NCI-H2107 treated with DMSO at 0.1 percent for 48 hours (cell line): ENCODE measurements at regions not wholly inside any gene's neighbourhood (a gene's known extent, or its start where the extent isn't known, plus 50 kb on each side); places are given as distances from the start of the nearest gene placed in this dataset.
A peak's percentile ranks its signal among the peaks of the same experiment; 100 is the strongest.
"Not testable (repeated sequence)": the region's sequence is repeated elsewhere in the genome, so short reads cannot be mapped to it uniquely, and the experiment has no call there.

Source experiments
- DNase-seq: peaks from one replicate; lab custom pipeline; 2025; ENCODE audit not compliant: unreplicated experiment; lab: John Stamatoyannopoulos, UW

DNA sequence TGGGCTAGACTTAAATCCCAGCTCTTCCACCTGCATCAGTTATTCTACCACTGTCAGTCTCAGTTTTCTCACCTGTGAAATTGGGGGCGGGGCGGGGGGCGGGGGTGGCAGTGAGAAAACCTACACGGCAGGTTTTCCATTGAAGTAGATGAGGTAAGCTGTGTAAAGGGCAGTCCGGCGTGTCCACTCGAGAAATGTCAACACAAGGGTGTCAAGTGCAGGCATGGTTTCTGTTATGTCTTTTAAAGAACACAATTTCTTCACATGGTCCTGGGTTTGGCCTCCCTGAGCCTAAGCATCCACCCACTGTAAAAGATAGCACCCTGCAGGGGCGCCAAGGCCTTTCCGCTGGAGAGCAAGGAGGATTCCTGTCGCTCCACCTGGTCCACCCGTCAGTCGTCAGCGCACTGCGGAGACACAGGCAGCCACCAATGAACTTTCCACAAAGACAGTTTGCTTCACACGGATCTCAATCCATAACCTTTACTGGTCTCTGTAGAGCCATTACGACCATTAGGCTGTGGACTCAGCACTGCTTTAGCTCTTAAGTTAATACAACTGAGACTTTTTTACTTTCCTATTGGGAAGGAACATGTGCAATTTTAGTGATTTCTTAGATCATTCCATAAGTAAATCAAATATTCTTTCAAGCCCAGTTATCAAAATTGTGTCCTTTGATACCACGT is 99.5 kb upstream of the FOXB1 start:
- DNase-seq: no peak

DNA sequence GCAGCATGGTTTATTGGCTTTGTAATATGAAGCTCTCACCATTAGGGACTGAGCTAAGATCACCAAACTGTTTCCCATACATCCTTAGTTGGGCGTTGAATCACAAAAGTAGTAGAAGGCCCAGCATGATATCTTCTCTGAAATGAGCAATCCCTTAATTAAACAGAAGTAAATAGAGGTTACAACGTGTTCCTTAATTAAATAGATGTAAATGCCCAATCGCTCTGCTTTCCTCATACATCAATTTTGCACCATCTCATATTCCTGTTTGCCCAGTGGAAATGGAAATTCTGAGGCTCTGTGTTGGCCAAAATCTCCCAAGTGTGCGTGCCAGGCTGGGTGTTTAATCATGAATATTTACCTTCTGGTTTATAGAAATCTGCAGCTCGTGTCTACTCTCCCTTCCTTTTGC is 107.4 kb upstream of the FOXB1 start:
- DNase-seq: no peak

DNA sequence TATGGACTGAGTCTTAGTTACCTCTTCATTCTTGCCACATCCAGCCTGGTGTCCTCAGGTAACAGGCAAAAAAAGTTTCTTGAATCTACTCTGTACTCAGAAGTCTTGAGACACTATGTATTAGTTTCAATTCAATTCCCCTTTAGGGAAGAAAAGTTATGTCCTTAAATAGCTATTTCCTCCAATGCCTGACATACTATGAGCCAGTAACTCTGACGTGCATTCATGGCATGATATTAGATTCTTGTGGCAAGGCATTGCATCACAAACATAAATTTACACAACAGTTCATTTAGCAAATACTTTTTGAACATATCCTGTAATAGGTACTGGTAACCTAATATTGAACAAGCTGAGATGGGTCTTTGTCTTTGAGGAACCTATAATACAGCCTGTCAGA is 109.3 kb upstream of the FOXB1 start:
- DNase-seq: no peak

DNA sequence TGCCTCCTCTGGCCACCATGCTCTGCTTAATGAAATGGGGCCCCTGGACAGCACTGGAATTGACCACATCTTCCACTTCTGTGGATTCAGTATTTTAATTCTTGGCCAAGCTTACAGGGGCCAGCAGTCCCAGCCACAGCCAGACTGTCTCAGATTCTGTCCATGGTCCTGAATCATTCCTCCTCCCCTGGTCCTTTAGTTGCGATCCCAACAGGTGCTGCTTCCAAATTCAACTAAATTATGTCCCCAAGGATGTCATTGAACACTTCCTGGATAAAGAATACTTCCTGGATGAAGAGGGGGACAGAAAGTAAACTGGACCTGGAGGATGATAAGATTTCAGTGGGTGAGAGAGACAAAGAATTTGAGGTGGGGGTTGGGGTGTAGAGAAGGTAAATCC is 111.1 kb upstream of the FOXB1 start:
- DNase-seq: no peak

DNA sequence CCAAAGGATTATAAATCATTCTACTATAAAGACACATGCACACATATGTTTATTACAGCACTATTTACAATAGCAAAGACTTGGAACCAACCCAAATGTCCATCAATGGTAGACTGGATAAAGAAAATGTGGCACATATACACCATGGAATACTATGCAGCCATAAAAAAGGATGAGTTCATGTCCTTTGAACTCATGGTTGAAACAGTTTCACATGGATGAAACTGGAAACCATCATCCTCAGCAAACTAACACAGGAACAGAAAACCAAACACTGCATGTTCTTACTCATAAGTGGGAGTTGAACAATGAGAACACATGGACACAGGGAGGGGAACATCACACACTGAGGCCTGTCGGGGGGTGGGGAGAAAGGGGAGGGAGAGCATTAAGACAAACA is 116.2 kb upstream of the FOXB1 start:
- not testable (repeated sequence) for DNase-seq

DNA sequence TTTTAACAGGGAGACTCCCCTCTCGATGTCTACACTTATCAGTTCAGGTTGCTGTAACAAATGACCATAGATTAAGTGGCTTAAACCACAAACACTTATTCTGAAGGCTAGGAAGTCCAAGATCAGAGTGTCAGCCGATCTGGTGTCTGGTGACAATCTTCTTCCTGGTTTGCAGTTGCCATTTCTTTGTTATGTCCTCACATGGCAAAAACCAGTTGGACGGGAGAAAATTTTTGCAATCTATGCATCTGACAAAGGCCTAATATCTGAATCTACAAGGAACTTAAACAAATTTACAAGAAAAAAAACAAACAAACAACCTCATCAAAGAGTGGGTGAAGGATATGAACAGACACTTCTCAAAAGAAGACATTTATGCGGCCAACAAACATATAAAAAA is 116.9 kb upstream of the FOXB1 start:
- no peak for DNase-seq

DNA sequence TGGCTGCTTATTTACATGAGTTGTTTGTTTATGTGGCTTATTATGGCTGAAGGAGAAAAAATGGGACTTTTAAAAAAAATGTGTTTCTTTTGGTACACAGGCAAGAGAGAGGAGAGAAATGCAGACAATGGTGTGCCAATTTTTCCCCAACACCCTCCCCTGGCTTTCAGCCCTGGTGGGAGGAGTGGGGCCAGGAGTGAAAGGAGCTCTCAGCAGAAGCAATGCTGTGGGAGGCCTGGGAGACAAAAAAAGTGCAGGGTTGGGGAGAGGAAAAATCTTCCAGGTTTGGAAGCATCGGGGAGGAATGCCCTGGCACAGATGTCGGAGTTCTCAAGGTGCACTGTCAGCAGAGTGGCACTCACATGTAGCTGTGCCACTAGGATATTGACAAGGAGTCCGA is 117.7 kb upstream of the FOXB1 start:
- no peak for DNase-seq

DNA sequence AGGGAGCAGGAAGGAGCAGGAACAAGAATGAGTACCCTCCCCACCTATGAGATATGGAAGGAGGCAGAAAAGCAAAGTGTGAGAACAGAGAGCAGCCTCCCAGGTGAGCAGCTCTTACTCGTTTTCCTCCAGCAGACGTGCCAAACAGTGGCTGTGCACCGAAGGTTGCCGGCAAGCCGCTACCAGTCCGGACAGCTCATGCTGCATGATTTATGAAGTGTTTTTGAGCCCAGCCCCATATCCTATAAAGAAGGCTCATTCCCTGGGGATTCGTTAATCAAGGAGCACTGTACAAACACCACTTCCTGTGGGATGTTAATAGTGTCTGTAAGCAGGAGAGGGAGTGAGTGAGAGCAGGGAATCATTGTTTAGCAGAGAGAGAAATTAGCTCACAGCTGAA is 118.3 kb upstream of the FOXB1 start:
- peak; percentile 91 for DNase-seq

DNA sequence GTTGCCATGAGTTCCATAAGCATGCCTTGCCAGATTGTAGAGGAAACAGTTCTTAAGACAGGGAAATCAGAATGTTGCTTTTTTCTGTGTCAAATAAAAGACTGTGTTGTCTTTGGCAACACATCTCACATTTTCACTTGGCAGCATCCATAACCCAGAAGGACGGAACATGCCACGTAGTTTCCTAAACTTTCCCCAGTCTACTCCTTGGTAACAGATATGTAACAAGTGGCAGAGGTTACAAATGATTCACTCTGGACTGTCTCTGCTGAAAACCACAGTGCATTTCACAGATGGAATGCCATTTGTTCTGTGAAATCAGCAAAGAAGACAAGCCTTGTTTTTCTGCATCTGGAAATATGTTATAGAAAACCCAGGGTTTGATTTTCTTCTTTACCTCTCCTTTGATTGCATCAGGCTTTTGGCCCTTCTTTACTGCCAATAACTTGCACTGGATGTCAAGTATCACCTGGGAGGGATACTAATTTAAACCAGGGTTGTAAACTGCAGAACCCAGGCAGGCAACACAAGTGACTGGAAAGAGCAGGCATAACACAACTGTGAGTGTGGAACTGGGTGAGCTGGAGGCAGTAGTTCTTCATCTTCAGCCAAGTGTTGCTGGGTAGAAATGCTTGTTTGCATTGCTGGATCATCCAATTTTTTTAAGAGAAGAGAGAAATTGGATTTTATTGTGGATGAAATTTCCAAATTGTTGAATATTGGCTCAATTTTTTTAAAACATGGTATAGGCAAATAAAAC is 124.4 kb upstream of the FOXB1 start:
- no peak for DNase-seq

DNA sequence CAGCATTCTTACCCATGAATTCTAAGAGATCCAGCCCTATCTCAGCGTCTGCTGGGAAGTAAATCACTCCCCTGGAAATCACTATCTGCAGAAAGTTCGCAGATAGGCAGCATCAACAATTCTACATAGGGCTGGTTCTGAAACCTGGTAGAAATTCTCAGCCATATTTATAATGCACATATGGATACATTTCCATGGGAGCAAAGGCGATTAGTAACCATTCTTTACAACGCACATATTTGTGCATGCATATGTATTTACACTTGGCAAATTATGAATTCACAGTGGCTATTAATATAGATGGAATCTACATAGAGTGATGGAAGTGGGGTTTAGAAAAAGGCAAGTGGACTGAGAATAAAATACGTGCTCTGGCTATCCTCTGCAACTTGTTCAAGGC is 128.0 kb upstream of the FOXB1 start:
- no peak for DNase-seq

DNA sequence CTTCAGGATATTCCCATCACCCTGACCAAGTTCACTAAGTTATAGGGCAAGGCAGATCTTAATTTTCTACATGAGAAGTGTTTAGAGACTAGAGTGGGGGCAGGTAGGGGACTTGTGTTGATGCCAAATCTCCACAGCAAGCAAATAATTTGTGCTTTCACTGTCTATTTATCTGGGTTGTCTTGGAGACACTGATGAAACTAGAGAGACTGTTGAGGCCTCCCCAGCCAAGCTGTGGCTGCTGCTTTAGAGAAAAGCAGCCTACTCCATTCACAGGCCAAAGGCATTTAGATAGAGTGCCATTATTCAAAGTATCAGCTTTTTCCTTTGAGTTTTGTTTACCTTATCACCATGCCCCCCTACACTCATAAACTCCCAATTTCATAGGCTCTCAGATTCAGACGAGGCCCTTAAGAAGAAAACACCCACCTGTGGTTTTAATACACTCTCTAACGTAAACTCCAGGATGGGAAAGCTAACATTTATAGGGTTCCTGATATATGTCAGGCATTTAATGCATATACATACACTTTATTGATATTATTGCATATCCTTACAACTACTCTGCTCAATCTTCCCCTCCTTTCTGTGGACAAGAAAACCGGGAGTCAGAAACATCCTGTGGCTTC is 130.4 kb upstream of the FOXB1 start:
- DNase-seq: peak; percentile 48

DNA sequence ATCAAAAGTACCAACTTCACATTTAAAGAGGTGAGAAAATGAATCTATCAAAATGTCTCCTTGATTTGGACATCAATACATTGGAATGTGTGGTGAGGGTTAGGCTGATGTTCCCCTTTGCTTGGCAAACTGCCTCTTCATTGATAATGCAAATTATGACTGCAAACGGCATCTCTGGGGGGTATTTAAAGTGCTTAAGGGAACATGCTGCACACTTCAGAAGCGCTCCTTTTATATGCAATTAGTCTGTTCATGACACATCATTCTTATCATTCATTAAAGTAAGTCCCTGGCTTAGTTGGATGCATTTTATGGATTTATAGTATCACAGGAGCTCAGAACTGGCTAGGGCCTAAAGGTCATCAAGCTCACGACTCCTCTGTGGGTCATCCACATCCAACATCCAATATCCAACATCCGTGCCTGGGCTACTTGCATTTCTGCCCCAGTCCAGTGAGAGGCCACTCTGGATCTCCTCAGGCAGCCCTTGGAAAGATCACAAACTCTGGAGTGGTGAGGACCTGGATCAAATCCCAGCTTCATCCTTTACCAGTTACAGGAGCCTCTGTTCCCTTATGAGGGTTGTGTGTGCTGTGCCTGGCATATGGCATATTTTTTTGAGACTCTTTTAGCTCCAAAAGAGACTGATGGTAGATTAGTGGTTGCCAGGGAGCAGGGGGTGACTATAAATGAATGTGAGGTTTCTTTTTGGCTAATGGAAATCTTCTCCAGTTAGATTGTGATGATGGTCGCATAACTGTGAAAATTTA is 136.8 kb upstream of the FOXB1 start:
- DNase-seq: no peak

DNA sequence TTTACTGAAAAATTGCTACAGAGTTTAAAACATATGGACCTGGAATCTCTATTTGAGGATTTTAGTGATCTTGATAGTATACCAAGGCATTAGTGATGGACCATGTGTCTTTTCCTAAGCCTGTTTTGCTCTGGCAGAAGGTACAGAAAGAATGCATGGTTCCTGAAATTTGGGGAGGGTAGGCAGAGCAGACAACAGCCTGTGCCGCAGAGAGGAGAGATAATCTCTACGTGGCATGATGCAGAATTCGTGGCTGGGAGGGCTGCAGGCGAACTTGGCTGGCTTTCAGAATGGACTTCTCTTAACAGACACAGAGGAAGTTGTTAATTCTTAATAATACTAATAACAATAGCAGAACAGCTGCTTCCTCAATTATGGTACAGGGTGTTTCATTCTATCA is 137.5 kb upstream of the FOXB1 start:
- DNase-seq: no peak

DNA sequence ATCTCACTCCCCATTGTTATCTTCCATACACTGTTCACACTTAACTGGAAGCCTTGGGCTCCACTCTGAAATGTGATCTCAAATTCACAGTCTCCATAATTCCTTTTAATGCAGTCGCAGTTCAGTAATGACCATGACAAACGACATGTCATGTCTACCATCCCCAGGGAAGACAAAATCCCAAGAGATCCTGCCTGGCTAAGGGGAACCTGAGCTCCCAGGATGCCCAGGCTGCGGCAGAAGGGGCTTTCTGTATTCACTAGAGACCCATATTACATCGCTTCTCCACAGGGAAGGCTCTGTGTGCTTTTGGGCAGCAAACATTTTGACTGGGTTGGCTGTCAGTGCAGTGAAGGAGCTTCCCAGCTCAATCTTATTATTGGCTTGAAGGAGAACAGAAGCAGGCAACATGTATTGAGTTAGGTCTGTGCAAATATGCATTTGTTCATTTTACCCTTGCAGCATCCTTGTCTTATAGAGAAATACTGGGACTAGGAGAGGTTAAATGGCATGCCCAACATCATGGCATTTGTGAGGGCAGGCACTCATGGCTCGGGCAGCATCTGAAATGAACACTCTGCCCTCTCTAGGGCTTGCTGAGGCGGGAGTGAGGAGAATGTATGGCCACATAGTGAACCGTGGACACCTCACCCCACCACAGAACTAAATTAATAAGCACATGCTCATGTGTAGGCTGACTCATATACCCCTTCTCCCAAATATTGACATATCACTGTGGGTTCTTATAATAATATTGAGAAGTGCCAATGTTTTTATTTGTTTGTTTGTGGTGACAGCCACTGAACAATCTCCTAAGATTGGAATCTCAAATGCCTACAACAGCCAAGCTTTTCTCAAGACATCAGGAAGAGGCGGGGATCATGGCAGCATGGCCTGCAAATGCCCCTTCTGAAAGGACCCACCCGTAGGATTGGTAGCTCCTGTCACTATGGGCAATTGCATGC is 141.6 kb upstream of the FOXB1 start:
- DNase-seq: peak; percentile 72

DNA sequence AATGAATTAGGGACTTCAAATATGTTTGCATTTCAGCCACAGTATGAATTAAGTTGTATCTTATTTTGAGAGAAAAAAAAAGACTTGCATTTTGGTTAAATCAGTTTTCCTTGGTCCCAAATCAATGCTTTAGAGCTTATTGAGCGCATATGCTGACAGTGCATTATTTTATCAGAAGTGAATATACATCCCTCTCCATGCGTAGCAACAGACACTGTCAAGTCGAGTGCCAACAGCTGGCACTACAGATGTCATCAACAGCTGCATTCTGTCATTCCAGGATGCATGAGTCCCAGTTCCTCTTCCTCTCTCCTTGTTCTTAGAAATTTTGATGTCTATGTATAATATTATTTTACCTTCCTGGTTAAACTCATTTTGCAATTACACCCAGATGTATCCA is 156.1 kb upstream of the FOXB1 start:
- DNase-seq: no peak

DNA sequence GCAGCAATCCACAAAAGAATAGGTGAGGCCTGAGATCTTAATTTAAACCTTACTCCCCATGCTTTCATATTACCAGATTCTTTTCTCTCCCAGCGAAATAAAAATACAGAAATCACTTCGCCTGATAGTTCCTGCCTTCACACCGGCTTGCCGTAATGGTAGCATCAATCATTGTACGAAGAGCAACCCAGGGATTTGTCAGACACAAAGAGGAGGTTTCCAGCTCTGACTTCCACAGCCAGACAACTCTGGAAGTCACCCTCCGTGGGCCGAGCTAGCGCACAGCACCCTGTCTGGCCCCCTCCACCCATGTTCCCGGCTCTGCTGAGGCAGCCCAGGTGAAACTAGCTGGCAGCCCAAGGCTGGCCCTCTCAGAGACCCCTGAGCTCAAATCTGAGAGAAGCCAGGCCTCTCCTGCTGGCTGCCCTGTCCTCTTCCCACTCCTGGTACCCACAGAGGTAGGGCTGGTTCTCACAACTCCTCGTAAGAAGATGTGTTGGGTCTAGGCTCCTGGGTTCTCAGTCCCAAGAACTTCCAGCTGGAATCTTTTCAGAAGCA is 156.9 kb upstream of the BNIP2 start:
- no peak for DNase-seq

DNA sequence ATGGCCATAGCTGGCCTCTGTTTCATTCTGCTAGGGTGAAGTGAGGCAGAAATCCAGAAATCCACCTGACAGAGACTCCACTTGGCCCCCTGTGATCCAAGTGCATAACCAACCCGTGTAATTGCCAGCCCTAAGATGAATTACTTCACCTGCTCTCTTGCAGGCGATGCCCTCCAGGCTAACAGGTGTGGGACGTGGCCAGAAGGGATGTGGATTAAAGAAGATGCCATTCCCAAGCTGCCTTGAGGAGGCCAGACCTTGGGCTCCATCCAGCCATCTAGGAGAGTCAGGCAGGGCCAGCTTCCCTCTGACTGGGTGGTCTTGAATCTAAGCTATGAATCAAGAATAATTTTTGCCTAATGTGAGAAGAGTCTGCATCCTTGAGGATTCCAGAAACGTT is 154.5 kb upstream of the BNIP2 start:
- no peak for DNase-seq

DNA sequence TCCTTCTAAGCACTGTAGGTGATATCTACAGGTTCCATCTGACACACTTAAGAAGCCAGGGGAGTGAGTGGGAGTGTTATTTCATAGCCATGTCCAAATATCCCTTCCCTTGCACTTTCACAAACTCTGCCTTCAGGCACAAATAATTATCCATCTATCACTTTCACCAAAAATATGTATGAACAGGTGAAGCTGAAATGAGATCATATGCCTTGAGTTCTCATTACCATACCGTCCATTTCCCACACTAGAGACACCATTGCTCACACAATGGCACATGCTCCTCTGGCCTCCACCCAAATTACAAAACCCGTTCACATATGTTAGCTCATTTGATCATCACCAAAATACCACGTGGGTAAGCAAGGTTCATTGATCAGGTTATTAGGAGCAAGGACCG is 151.9 kb upstream of the BNIP2 start:
- no peak for DNase-seq

DNA sequence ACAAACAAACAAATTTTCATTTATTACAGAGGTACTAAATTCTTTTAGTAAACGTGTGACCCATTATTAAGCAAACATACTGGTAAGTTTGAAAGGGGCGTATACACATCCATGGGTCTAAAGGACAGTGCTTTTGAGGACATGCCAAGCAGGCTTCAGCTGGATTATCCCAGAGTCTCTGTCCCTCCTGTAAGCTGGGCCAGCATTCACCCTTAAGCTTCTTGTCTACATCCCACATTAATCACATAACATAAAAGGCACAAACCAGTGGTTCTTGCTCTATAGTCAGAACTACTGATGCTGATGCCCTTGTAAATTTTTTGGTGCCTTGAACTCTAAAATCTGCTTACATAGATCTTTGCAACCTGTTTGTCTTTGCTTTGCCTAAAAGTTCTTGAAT is 150.8 kb upstream of the BNIP2 start:
- no peak for DNase-seq

DNA sequence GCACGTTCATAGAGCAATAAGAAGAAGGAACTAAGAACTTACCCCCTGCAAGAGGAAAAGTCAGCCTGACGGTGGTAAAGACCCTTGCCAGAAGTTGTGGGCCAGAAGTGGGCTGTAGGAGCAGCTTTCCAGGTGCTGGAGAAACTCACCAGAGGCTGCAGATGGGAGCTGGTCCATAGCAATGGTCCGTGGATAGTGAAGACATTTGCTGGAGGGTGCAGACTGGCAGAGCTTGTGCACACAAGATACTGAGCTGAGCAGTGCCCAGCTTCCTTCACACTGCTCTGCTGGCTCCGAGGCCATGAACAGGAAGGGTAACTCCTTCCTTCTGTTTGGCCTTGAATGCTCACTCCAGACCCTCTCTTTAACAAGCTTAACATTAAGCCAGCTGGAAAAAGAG is 149.8 kb upstream of the BNIP2 start:
- no peak for DNase-seq
